WTC11 (cell line): ENCODE measurements at regions not wholly inside any gene's neighbourhood (a gene's known extent, or its start where the extent isn't known, plus 50 kb on each side); places are given as distances from the start of the nearest gene placed in this dataset.

ENCODE experiments used
- ATAC-seq: fragments of 200-7000 bp; cut with Tn5 transposase; 2 replicates; pipeline ENCODE4 v1.10.0; 2021; ENCODE audit warnings: mild to moderate bottlenecking, moderate library complexity
- CTCF ChIA-PET: fragments of 300-600 bp; sonication (Branson Sonifier 250); formaldehyde crosslinking; loops from one replicate; lab custom pipeline; 2021; ENCODE audit warnings: antibody characterized with exemption; lab: Charles Lee
- POLR2A ChIA-PET: fragments of 350-600 bp; sonication (Branson Sonifier 250); formaldehyde crosslinking; loops from one replicate; lab custom pipeline; 2021; ENCODE audit warnings: antibody characterized with exemption; lab: Charles Lee
- DNase-seq: peaks from one replicate; pipeline ENCODE4 v3.0.0; 2021; ENCODE audit warnings: low spot score
- H3K27ac Mint-ChIP-seq: 2 replicates; pipeline ENCODE4 v1.8.0; 2021; ENCODE audit warnings: mixed read lengths
- H3K27me3 Mint-ChIP-seq: 2 replicates; pipeline ENCODE4 v1.8.0; 2021; ENCODE audit warnings: low read depth, mild to moderate bottlenecking, moderate library complexity, mixed read lengths
- H3K36me3 Mint-ChIP-seq: 2 replicates; pipeline ENCODE4 v1.8.0; 2021; ENCODE audit warnings: mixed read lengths
- H3K4me1 Mint-ChIP-seq: 2 replicates; pipeline ENCODE4 v1.8.0; 2022; ENCODE audit warnings: mixed read lengths
- H3K4me3 Mint-ChIP-seq: 2 replicates; pipeline ENCODE4 v1.8.0; 2021; ENCODE audit warnings: mild to moderate bottlenecking, moderate library complexity, mixed read lengths
- H3K9me3 Mint-ChIP-seq: 2 replicates; pipeline ENCODE4 v1.8.0; 2021; ENCODE audit warnings: mixed read lengths
- CREB1 ChIP-seq: sonication (generic); formaldehyde crosslinking; IDR thresholded peaks from 2 replicates; pipeline ENCODE4 v1.8.0; 2023; ENCODE audit warnings: mild to moderate bottlenecking, missing genetic modification reagents
- ESRRA ChIP-seq: sonication (generic); formaldehyde crosslinking; IDR thresholded peaks from 2 replicates; pipeline ENCODE4 v1.8.1; 2022; ENCODE audit warnings: mild to moderate bottlenecking, missing genetic modification reagents, borderline replicate concordance
- FOXP1 ChIP-seq: sonication (generic); formaldehyde crosslinking; IDR thresholded peaks from 2 replicates; pipeline ENCODE4 v1.8.0; 2022; ENCODE audit warnings: missing genetic modification reagents, mild to moderate bottlenecking, moderate library complexity, borderline replicate concordance
- NR2C2 ChIP-seq: sonication (generic); formaldehyde crosslinking; IDR thresholded peaks from 2 replicates; pipeline ENCODE4 v1.8.0; 2022; ENCODE audit warnings: mild to moderate bottlenecking, missing genetic modification reagents
- SP1 ChIP-seq: sonication (generic); formaldehyde crosslinking; conservative IDR thresholded peaks from 2 replicates; pipeline ENCODE4 v1.8.1; 2022; ENCODE audit warnings: missing genetic modification reagents
- TEAD1 ChIP-seq: sonication (generic); formaldehyde crosslinking; IDR thresholded peaks from 2 replicates; pipeline ENCODE4 v1.8.0; 2022; ENCODE audit warnings: mild to moderate bottlenecking, missing genetic modification reagents
- TF ChIP-seq, protein P1 (sequence below): sonication (generic); formaldehyde crosslinking; IDR thresholded peaks from 2 replicates; pipeline ENCODE4 v1.8.0; 2022; ENCODE audit warnings: missing genetic modification reagents
- TF ChIP-seq, protein P2 (sequence below): sonication (generic); formaldehyde crosslinking; IDR thresholded peaks from 2 replicates; pipeline ENCODE4 v1.8.1; 2023; ENCODE audit warnings: mild to moderate bottlenecking, missing genetic modification reagents, borderline replicate concordance
- TF ChIP-seq, protein P3 (sequence below): sonication (generic); formaldehyde crosslinking; IDR thresholded peaks from 2 replicates; pipeline ENCODE4 v1.8.1; 2023; ENCODE audit warnings: mild to moderate bottlenecking, missing genetic modification reagents, moderate library complexity
- TF ChIP-seq, protein P4 (sequence below): sonication (generic); formaldehyde crosslinking; IDR thresholded peaks from 2 replicates; pipeline ENCODE4 v1.8.0; 2022; ENCODE audit warnings: mild to moderate bottlenecking, missing genetic modification reagents
- TF ChIP-seq, protein P5 (sequence below): sonication (generic); formaldehyde crosslinking; IDR thresholded peaks from 2 replicates; pipeline ENCODE4 v1.8.1; 2023; ENCODE audit warnings: mild to moderate bottlenecking, moderate library complexity, missing genetic modification reagents
- TF ChIP-seq, protein P6 (sequence below): sonication (generic); formaldehyde crosslinking; IDR thresholded peaks from 2 replicates; pipeline ENCODE4 v1.8.0; 2023; ENCODE audit warnings: missing genetic modification reagents

DNA sequence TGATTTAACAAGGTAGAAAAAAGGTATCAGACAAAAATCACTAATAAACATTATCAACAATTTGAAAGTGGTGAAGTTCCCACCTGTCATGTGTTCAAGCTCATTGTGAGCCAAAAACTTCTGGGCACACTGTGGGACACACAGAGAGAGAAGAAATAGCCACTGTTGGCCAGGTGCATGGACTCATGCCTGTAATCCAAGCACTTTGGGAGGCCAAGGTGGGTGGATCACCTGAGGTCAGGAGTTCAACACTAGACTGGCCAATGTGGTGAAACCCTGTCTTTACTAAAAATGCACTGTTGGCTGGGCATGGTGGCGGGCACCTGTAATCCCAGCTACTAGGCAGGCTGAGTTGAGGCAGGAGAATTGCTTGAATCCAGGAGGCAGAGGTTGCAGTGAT is 167.4 kb downstream of the TOX3 start (continued):
- TF ChIP-seq, protein P1, sequence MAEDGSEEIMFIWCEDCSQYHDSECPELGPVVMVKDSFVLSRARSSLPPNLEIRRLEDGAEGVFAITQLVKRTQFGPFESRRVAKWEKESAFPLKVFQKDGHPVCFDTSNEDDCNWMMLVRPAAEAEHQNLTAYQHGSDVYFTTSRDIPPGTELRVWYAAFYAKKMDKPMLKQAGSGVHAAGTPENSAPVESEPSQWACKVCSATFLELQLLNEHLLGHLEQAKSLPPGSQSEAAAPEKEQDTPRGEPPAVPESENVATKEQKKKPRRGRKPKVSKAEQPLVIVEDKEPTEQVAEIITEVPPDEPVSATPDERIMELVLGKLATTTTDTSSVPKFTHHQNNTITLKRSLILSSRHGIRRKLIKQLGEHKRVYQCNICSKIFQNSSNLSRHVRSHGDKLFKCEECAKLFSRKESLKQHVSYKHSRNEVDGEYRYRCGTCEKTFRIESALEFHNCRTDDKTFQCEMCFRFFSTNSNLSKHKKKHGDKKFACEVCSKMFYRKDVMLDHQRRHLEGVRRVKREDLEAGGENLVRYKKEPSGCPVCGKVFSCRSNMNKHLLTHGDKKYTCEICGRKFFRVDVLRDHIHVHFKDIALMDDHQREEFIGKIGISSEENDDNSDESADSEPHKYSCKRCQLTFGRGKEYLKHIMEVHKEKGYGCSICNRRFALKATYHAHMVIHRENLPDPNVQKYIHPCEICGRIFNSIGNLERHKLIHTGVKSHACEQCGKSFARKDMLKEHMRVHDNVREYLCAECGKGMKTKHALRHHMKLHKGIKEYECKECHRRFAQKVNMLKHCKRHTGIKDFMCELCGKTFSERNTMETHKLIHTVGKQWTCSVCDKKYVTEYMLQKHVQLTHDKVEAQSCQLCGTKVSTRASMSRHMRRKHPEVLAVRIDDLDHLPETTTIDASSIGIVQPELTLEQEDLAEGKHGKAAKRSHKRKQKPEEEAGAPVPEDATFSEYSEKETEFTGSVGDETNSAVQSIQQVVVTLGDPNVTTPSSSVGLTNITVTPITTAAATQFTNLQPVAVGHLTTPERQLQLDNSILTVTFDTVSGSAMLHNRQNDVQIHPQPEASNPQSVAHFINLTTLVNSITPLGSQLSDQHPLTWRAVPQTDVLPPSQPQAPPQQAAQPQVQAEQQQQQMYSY (CRISPR knock-in tag), result no peak

DNA sequence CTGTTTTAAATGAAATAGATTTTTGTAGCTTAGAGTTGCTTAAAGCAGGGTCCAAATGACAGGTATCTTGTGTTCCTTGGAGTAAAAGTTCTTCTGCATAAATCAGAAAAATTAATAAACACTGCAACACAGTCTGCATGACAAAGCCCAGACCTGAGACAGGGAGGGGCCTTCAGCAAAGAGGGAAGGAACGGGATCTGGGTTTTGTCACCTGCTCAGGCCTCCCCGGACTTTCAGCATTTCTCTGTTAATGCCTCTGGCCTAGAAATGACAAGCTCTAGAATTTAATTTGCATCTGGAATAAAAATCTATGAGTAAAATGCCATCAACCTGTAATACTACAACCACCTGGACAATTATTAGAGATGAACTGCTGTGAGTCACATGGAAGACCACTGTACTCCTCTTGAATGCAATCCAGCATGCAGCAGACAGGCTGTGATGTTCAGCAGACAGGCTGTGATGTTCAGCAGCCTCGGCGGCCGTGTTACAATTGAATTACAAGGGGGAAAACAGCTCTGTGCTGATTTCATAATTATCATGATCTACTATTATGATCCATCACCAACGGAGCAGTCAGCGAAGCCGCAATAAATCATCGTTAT is 170.2 kb downstream of the TOX3 start:
- TF ChIP-seq NR2C2 (no peak), ESRRA (no peak), CREB1 (no peak), FOXP1 (CRISPR knock-in tag) (no peak), TEAD1 (CRISPR knock-in tag) (no peak), SP1 (CRISPR knock-in tag) (no peak)
- TF ChIP-seq, protein P2, sequence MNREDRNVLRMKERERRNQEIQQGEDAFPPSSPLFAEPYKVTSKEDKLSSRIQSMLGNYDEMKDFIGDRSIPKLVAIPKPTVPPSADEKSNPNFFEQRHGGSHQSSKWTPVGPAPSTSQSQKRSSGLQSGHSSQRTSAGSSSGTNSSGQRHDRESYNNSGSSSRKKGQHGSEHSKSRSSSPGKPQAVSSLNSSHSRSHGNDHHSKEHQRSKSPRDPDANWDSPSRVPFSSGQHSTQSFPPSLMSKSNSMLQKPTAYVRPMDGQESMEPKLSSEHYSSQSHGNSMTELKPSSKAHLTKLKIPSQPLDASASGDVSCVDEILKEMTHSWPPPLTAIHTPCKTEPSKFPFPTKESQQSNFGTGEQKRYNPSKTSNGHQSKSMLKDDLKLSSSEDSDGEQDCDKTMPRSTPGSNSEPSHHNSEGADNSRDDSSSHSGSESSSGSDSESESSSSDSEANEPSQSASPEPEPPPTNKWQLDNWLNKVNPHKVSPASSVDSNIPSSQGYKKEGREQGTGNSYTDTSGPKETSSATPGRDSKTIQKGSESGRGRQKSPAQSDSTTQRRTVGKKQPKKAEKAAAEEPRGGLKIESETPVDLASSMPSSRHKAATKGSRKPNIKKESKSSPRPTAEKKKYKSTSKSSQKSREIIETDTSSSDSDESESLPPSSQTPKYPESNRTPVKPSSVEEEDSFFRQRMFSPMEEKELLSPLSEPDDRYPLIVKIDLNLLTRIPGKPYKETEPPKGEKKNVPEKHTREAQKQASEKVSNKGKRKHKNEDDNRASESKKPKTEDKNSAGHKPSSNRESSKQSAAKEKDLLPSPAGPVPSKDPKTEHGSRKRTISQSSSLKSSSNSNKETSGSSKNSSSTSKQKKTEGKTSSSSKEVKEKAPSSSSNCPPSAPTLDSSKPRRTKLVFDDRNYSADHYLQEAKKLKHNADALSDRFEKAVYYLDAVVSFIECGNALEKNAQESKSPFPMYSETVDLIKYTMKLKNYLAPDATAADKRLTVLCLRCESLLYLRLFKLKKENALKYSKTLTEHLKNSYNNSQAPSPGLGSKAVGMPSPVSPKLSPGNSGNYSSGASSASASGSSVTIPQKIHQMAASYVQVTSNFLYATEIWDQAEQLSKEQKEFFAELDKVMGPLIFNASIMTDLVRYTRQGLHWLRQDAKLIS, result no peak
- TF ChIP-seq, protein P3, sequence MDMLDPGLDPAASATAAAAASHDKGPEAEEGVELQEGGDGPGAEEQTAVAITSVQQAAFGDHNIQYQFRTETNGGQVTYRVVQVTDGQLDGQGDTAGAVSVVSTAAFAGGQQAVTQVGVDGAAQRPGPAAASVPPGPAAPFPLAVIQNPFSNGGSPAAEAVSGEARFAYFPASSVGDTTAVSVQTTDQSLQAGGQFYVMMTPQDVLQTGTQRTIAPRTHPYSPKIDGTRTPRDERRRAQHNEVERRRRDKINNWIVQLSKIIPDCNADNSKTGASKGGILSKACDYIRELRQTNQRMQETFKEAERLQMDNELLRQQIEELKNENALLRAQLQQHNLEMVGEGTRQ (CRISPR knock-in tag), result no peak
- TF ChIP-seq, protein P4, sequence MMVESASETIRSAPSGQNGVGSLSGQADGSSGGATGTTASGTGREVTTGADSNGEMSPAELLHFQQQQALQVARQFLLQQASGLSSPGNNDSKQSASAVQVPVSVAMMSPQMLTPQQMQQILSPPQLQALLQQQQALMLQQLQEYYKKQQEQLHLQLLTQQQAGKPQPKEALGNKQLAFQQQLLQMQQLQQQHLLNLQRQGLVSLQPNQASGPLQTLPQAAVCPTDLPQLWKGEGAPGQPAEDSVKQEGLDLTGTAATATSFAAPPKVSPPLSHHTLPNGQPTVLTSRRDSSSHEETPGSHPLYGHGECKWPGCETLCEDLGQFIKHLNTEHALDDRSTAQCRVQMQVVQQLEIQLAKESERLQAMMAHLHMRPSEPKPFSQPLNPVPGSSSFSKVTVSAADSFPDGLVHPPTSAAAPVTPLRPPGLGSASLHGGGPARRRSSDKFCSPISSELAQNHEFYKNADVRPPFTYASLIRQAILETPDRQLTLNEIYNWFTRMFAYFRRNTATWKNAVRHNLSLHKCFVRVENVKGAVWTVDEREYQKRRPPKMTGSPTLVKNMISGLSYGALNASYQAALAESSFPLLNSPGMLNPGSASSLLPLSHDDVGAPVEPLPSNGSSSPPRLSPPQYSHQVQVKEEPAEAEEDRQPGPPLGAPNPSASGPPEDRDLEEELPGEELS (CRISPR knock-in tag), result no peak
- TF ChIP-seq, protein P5, sequence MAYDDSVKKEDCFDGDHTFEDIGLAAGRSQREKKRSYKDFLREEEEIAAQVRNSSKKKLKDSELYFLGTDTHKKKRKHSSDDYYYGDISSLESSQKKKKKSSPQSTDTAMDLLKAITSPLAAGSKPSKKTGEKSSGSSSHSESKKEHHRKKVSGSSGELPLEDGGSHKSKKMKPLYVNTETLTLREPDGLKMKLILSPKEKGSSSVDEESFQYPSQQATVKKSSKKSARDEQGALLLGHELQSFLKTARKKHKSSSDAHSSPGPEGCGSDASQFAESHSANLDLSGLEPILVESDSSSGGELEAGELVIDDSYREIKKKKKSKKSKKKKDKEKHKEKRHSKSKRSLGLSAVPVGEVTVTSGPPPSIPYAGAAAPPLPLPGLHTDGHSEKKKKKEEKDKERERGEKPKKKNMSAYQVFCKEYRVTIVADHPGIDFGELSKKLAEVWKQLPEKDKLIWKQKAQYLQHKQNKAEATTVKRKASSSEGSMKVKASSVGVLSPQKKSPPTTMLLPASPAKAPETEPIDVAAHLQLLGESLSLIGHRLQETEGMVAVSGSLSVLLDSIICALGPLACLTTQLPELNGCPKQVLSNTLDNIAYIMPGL (CRISPR knock-in tag), result no peak
- TF ChIP-seq, protein P6, sequence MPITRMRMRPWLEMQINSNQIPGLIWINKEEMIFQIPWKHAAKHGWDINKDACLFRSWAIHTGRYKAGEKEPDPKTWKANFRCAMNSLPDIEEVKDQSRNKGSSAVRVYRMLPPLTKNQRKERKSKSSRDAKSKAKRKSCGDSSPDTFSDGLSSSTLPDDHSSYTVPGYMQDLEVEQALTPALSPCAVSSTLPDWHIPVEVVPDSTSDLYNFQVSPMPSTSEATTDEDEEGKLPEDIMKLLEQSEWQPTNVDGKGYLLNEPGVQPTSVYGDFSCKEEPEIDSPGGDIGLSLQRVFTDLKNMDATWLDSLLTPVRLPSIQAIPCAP (CRISPR knock-in tag), result no peak
- H3K4me3 Mint-ChIP-seq, result no peak overlapping the region
- POLR2A ChIA-PET, result no interaction called here
- peaks cover 6% of the 10 kb centered on the region; the same call in 1 of the 2 replicates for H3K36me3 Mint-ChIP-seq
- H3K27ac Mint-ChIP-seq, result no peak overlapping the region
- H3K27me3 Mint-ChIP-seq, result no peaks in the 10 kb centered on the region
- DNase-seq (no peak), ATAC-seq (no peak)
- peaks cover 19% of the 10 kb centered on the region for H3K9me3 Mint-ChIP-seq
- CTCF ChIA-PET, result no interaction called here
- no peaks in the 10 kb centered on the region for H3K4me1 Mint-ChIP-seq
